ENCODE measurements at regions not wholly inside any gene's neighbourhood (a gene's known extent, or its start where the extent isn't known, plus 50 kb on each side); places are given as distances from the start of the nearest gene placed in this dataset.

- TF ChIP-seq ZNF384 (IDR thresholded peaks at IDR 0.05) (no peak), LEF1 (IDR thresholded peaks at IDR 0.05; ENCODE audit: borderline replicate concordance) (no peak), FOXA1 (IDR thresholded peaks at IDR 0.05) (no peak), PKNOX1 (IDR thresholded peaks at IDR 0.05) (no peak), ELF4 (IDR thresholded peaks at IDR 0.05) (no peak), TARDBP (IDR thresholded peaks at IDR 0.05) (no peak), SUZ12 (IDR thresholded peaks at IDR 0.05) (no peak), NFRKB (IDR thresholded peaks at IDR 0.05) (no peak), CTBP1 (IDR thresholded peaks at IDR 0.05; ENCODE audit: borderline replicate concordance) (no peak), L3MBTL2 (conservative IDR thresholded peaks at IDR 0.05) (no peak), FOXM1 (IDR thresholded peaks at IDR 0.05; ENCODE audit: borderline replicate concordance) (no peak), FOXK2 (IDR thresholded peaks at IDR 0.05) (no peak), ARNT (IDR thresholded peaks at IDR 0.05) (no peak), BHLHE40 (IDR thresholded peaks at IDR 0.05; ENCODE audit: borderline replicate concordance) (no peak), SP1 (IDR thresholded peaks at IDR 0.05) (no peak), HDGF (IDR thresholded peaks at IDR 0.05; ENCODE audit: borderline replicate concordance) (no peak)
- CTCF ChIA-PET, result no interaction called here
- POLR2A ChIA-PET, result no interaction called here
- no peak for DNase-seq (ENCODE audit: extremely low spot score)
These were observed 161.5 kb upstream of the CTNNB1 start for GRCh38 chr3:41037651-41038334.

- CTCF ChIA-PET, result no interaction called here
- TF ChIP-seq SP1 (IDR thresholded peaks at IDR 0.05) (no peak), HDGF (IDR thresholded peaks at IDR 0.05; ENCODE audit: borderline replicate concordance) (no peak), NFRKB (IDR thresholded peaks at IDR 0.05) (no peak), ELF4 (IDR thresholded peaks at IDR 0.05) (no peak), CTBP1 (IDR thresholded peaks at IDR 0.05; ENCODE audit: borderline replicate concordance) (no peak), SUZ12 (IDR thresholded peaks at IDR 0.05) (no peak), PKNOX1 (IDR thresholded peaks at IDR 0.05) (no peak), FOXM1 (IDR thresholded peaks at IDR 0.05; ENCODE audit: borderline replicate concordance) (no peak), LEF1 (IDR thresholded peaks at IDR 0.05; ENCODE audit: borderline replicate concordance) (no peak), ARNT (IDR thresholded peaks at IDR 0.05) (no peak), FOXA1 (IDR thresholded peaks at IDR 0.05) (no peak), FOXK2 (IDR thresholded peaks at IDR 0.05) (no peak), L3MBTL2 (conservative IDR thresholded peaks at IDR 0.05) (no peak), BHLHE40 (IDR thresholded peaks at IDR 0.05; ENCODE audit: borderline replicate concordance) (no peak), ZNF384 (IDR thresholded peaks at IDR 0.05) (no peak), TARDBP (IDR thresholded peaks at IDR 0.05) (no peak)
- DNase-seq (ENCODE audit: extremely low spot score), result no peak
- POLR2A ChIA-PET, result no interaction called here
These were observed 159.0 kb upstream of the CTNNB1 start for GRCh38 chr3:41040256-41040655.

- TF ChIP-seq ZNF384 (IDR thresholded peaks at IDR 0.05) (no peak), FOXK2 (IDR thresholded peaks at IDR 0.05) (no peak), TARDBP (IDR thresholded peaks at IDR 0.05) (no peak), ELF4 (IDR thresholded peaks at IDR 0.05) (no peak), HDGF (IDR thresholded peaks at IDR 0.05; ENCODE audit: borderline replicate concordance) (no peak), ARNT (IDR thresholded peaks at IDR 0.05) (no peak), FOXM1 (IDR thresholded peaks at IDR 0.05; ENCODE audit: borderline replicate concordance) (no peak), SP1 (IDR thresholded peaks at IDR 0.05) (no peak), NFRKB (IDR thresholded peaks at IDR 0.05) (no peak), BHLHE40 (IDR thresholded peaks at IDR 0.05; ENCODE audit: borderline replicate concordance) (no peak), CTBP1 (IDR thresholded peaks at IDR 0.05; ENCODE audit: borderline replicate concordance) (no peak), SUZ12 (IDR thresholded peaks at IDR 0.05) (no peak), LEF1 (IDR thresholded peaks at IDR 0.05; ENCODE audit: borderline replicate concordance) (no peak), PKNOX1 (IDR thresholded peaks at IDR 0.05) (no peak), L3MBTL2 (conservative IDR thresholded peaks at IDR 0.05) (no peak), FOXA1 (IDR thresholded peaks at IDR 0.05) (no peak)
- POLR2A ChIA-PET, result no interaction called here
- CTCF ChIA-PET, result no interaction called here
- DNase-seq (ENCODE audit: extremely low spot score), result no peak
These were observed 157.8 kb upstream of the CTNNB1 start for GRCh38 chr3:41041462-41041861.

- CTCF ChIA-PET, result no interaction called here
These were observed 157.4 kb upstream of the CTNNB1 start for GRCh38 chr3:41041899-41042298.

GRCh38 chr3:41044523-41044922 is 154.8 kb upstream of the CTNNB1 start:
- TF ChIP-seq ZNF384 (IDR thresholded peaks at IDR 0.05) (no peak), CTBP1 (IDR thresholded peaks at IDR 0.05; ENCODE audit: borderline replicate concordance) (no peak), ELF4 (IDR thresholded peaks at IDR 0.05) (no peak), NFRKB (IDR thresholded peaks at IDR 0.05) (no peak), FOXK2 (IDR thresholded peaks at IDR 0.05) (no peak), SUZ12 (IDR thresholded peaks at IDR 0.05) (no peak), PKNOX1 (IDR thresholded peaks at IDR 0.05) (no peak), LEF1 (IDR thresholded peaks at IDR 0.05; ENCODE audit: borderline replicate concordance) (no peak), ARNT (IDR thresholded peaks at IDR 0.05) (no peak), L3MBTL2 (conservative IDR thresholded peaks at IDR 0.05) (no peak)
- CTCF ChIA-PET, result interaction anchor here (0.6 kb wide), 1 partner anchor 159 kb away, joined by 3 read pairs; no protein-coding TSS in a partner anchor
- no peak for DNase-seq (ENCODE audit: extremely low spot score)
- POLR2A ChIA-PET, result no interaction called here

More at GRCh38 chr3:41041899-41042298, 157.4 kb upstream of the CTNNB1 start:
- no peak for DNase-seq (ENCODE audit: extremely low spot score)
- no peak for TF ChIP-seq ELF4 (IDR thresholded peaks at IDR 0.05)
- no peak for TF ChIP-seq ARNT (IDR thresholded peaks at IDR 0.05)
- no peak for TF ChIP-seq SP1 (IDR thresholded peaks at IDR 0.05)
- TF ChIP-seq L3MBTL2 (conservative IDR thresholded peaks at IDR 0.05), result no peak
- TF ChIP-seq BHLHE40 (IDR thresholded peaks at IDR 0.05; ENCODE audit: borderline replicate concordance), result no peak
- TF ChIP-seq ZNF384 (IDR thresholded peaks at IDR 0.05), result no peak
- TF ChIP-seq CTBP1 (IDR thresholded peaks at IDR 0.05; ENCODE audit: borderline replicate concordance), result no peak
- POLR2A ChIA-PET, result no interaction called here
